H9 (cell line): ENCODE measurements at regions not wholly inside any gene's neighbourhood (a gene's known extent, or its start where the extent isn't known, plus 50 kb on each side); places are given as distances from the start of the nearest gene placed in this dataset.

Experiments used
- DNase-seq: peaks from one replicate; pipeline ENCODE4 v3.0.0-alpha.2; 2017
- H2AFZ ChIP-seq: one replicate; pipeline ENCODE4 v1.6.1; 2013; ENCODE audit warnings: mild to moderate bottlenecking, low read length, control low read depth, moderate library complexity
- H2AK5ac ChIP-seq: 2 replicates; pipeline ENCODE4 v1.6.1; 2013; ENCODE audit warnings: low read length, control low read depth, mixed read lengths; ENCODE audit not compliant: insufficient read length
- H2BK120ac ChIP-seq: one replicate; pipeline ENCODE4 v1.6.1; 2013; ENCODE audit warnings: low read depth, mild to moderate bottlenecking, low read length, control low read depth, inconsistent platforms; ENCODE audit not compliant: poor library complexity, severe bottlenecking
- H2BK12ac ChIP-seq: 2 replicates; pipeline ENCODE4 v1.6.1; 2013; ENCODE audit warnings: low read length, control low read depth, mixed read lengths, low read depth; ENCODE audit not compliant: insufficient read length
- H2BK15ac ChIP-seq: 2 replicates; pipeline ENCODE4 v1.6.1; 2013; ENCODE audit warnings: low read depth, low read length, control low read depth
- H2BK20ac ChIP-seq: one replicate; pipeline ENCODE4 v1.6.1; 2013; ENCODE audit warnings: low read depth, mild to moderate bottlenecking, low read length, control low read depth, inconsistent platforms; ENCODE audit not compliant: poor library complexity, severe bottlenecking
- H2BK5ac ChIP-seq: 2 replicates; pipeline ENCODE4 v1.6.1; 2013; ENCODE audit warnings: low read length, control low read depth, mixed read lengths; ENCODE audit not compliant: insufficient read length
- H3K14ac ChIP-seq: 2 replicates; pipeline ENCODE4 v1.6.1; 2013; ENCODE audit warnings: low read length, control low read depth; ENCODE audit not compliant: insufficient read depth
- H3K18ac ChIP-seq: 2 replicates; pipeline ENCODE4 v1.6.1; 2013; ENCODE audit warnings: low read depth, mild to moderate bottlenecking, mixed read lengths, low read length, control low read depth; ENCODE audit not compliant: insufficient read length
- H3K23ac ChIP-seq: 2 replicates; pipeline ENCODE4 v1.6.1; 2013; ENCODE audit warnings: low read length, control low read depth, mixed read lengths, low read depth; ENCODE audit not compliant: insufficient read length
- H3K23me2 ChIP-seq: 2 replicates; pipeline ENCODE4 v1.6.1; 2013; ENCODE audit warnings: low read depth, mild to moderate bottlenecking, mixed read lengths, low read length, control low read depth; ENCODE audit not compliant: insufficient read length, poor library complexity, severe bottlenecking
- H3K27ac ChIP-seq: 2 replicates; pipeline ENCODE4 v1.5.1; 2013; ENCODE audit warnings: low read length, control low read depth, mixed read lengths, low read depth; ENCODE audit not compliant: insufficient read length
- H3K27me3 ChIP-seq: 2 replicates; pipeline ENCODE4 v1.6.1; 2013; ENCODE audit warnings: low read length, control low read depth, inconsistent platforms; ENCODE audit not compliant: insufficient read depth
- H3K4ac ChIP-seq: 2 replicates; pipeline ENCODE4 v1.6.1; 2013; ENCODE audit warnings: low read depth, mild to moderate bottlenecking, control low read depth, inconsistent platforms, low read length, moderate library complexity
- H3K4me1 ChIP-seq: 2 replicates; pipeline ENCODE4 v1.6.1; 2013; ENCODE audit warnings: low read length, control low read depth, inconsistent platforms; ENCODE audit not compliant: insufficient read depth
- H3K4me2 ChIP-seq: 2 replicates; pipeline ENCODE4 v1.6.1; 2013; ENCODE audit warnings: low read length, control low read depth, mixed read lengths; ENCODE audit not compliant: insufficient read length, insufficient read depth
- H3K56ac ChIP-seq: 2 replicates; pipeline ENCODE4 v1.6.1; 2013; ENCODE audit warnings: low read depth, mild to moderate bottlenecking, mixed read lengths, low read length, control low read depth; ENCODE audit not compliant: insufficient read length
- H3K79me1 ChIP-seq: 2 replicates; pipeline ENCODE4 v1.6.1; 2013; ENCODE audit warnings: low read depth, mild to moderate bottlenecking, moderate library complexity, low read length, control low read depth, inconsistent platforms; ENCODE audit not compliant: insufficient read depth, poor library complexity, severe bottlenecking
- H3K79me2 ChIP-seq: 2 replicates; pipeline ENCODE4 v1.6.1; 2013; ENCODE audit warnings: low read length, control low read depth, inconsistent platforms; ENCODE audit not compliant: insufficient read depth
- H3K9ac ChIP-seq: 2 replicates; pipeline ENCODE4 v1.6.1; 2013; ENCODE audit warnings: low read length, control low read depth, mixed read lengths; ENCODE audit not compliant: insufficient read length; ENCODE audit errors: extremely low read depth
- H3K9me3 ChIP-seq: one replicate; pipeline ENCODE4 v1.6.1; 2013; ENCODE audit warnings: low read depth, low read length, inconsistent platforms; ENCODE audit not compliant: control insufficient read depth
- H3T11ph ChIP-seq: one replicate; pipeline ENCODE4 v1.6.1; 2013; ENCODE audit warnings: mild to moderate bottlenecking, low read length, control low read depth, inconsistent platforms
- H4K20me1 ChIP-seq: one replicate; pipeline ENCODE4 v1.6.1; 2013; ENCODE audit not compliant: control insufficient read depth, insufficient read length, insufficient read depth
- H4K5ac ChIP-seq: 2 replicates; pipeline ENCODE4 v1.6.1; 2013; ENCODE audit warnings: low read depth, mild to moderate bottlenecking, mixed read lengths, low read length, control low read depth; ENCODE audit not compliant: insufficient read length
- H4K8ac ChIP-seq: replicated peaks from 2 replicates; pipeline ENCODE4 v1.6.1; 2013; ENCODE audit warnings: low read length, control low read depth, mixed read lengths, low read depth; ENCODE audit not compliant: insufficient read length
- H4K91ac ChIP-seq: 2 replicates; pipeline ENCODE4 v1.6.1; 2013; ENCODE audit warnings: low read depth, mild to moderate bottlenecking, moderate library complexity, mixed read lengths, low read length, control low read depth; ENCODE audit not compliant: insufficient read length
- H3K27ac Mint-ChIP-seq, 3 experiments: 2 replicates in 2 of 3; 3 replicates in 1 of 3; pipeline ENCODE4 v1.8.0; 2020 to 2021; ENCODE audit warnings: mixed read lengths in 3 of 3, mild to moderate bottlenecking in 1 of 3, moderate library complexity in 1 of 3
- H3K27me3 Mint-ChIP-seq: 2 replicates; pipeline ENCODE4 v1.8.0; 2021; ENCODE audit warnings: low read depth, mild to moderate bottlenecking, moderate library complexity, mixed read lengths
- H3K36me3 Mint-ChIP-seq, 3 experiments: 2 replicates in 2 of 3; 3 replicates in 1 of 3; pipeline ENCODE4 v1.8.0; 2020 to 2021; ENCODE audit warnings: low read depth in 3 of 3, mixed read lengths in 3 of 3; ENCODE audit not compliant: insufficient read depth in 1 of 3
- H3K4me1 Mint-ChIP-seq, 2 experiments: 2 replicates each; pipeline ENCODE4 v1.8.0; 2020; ENCODE audit warnings: mixed read lengths in 2 of 2
- H3K4me3 Mint-ChIP-seq, 2 experiments: 2 replicates in 1 of 2; 3 replicates in 1 of 2; pipeline ENCODE4 v1.8.0; 2020 to 2021; ENCODE audit warnings: mild to moderate bottlenecking in 2 of 2, mixed read lengths in 2 of 2, moderate library complexity in 1 of 2
- H3K9me3 Mint-ChIP-seq, 2 experiments: 2 replicates in 1 of 2; 3 replicates in 1 of 2; pipeline ENCODE4 v1.8.0; 2020; ENCODE audit warnings: mild to moderate bottlenecking in 2 of 2, mixed read lengths in 2 of 2, moderate library complexity in 1 of 2
- CTCF ChIP-seq: fragments of 200-600 bp; sonication (generic); conservative IDR thresholded peaks from 3 replicates; pipeline ENCODE4 v1.8.0; 2021; ENCODE audit warnings: antibody characterized with exemption, mild to moderate bottlenecking
- WGBS: extraction: QIAGEN DNeasy Blood & Tissue Kit; methylation state at CpG from one replicate; pipeline ENCODE4 v1.1.7; 2013; ENCODE audit warnings: missing lambda C conversion rate, low lambda C conversion rate, mixed read lengths; ENCODE audit not compliant: insufficient read length; ENCODE audit errors: extremely low coverage; 5-methylcytosine and 5-hydroxymethylcytosine counted together

GRCh38 chr5:16992444-16992843, 56.4 kb upstream of the MYO10 start:
- Mint-ChIP-seq H3K36me3 (no peaks in the 10 kb centered on the region; a peak in 1 of 7 replicates), H3K9me3 (no peaks in the 10 kb centered on the region), H3K27ac (no peak overlapping the region), H3K4me1 (peaks cover 10 to 12% of the 10 kb centered on the region in 2 experiments), H3K4me3 (no peak overlapping the region), H3K27me3 (no peaks in the 10 kb centered on the region)
- H3K4ac ChIP-seq = no peak overlapping the region
- no peak overlapping the region for H3K56ac ChIP-seq
- no peak overlapping the region for H3K9ac ChIP-seq
- H3K4me2 ChIP-seq = no peak overlapping the region
- H3K4me1 ChIP-seq = no peaks in the 10 kb centered on the region
- DNase-seq = no peak
- no peaks in the 10 kb centered on the region for H3K27me3 ChIP-seq
- no peaks in the 10 kb centered on the region for H3K23me2 ChIP-seq
- H2BK12ac ChIP-seq = no peak overlapping the region
- H4K91ac ChIP-seq = no peak overlapping the region
- H4K5ac ChIP-seq = no peak overlapping the region
- H3K9me3 ChIP-seq = no peaks in the 10 kb centered on the region
- H3K23ac ChIP-seq = no peak overlapping the region
- no peak overlapping the region for H2BK5ac ChIP-seq
- no peak overlapping the region for H2AFZ ChIP-seq
- no peaks in the 10 kb centered on the region for H3K79me2 ChIP-seq
- no CpG with 5 or more reads among the region's 5 CpGs for WGBS
- no peaks in the 10 kb centered on the region for H4K20me1 ChIP-seq
- no peak overlapping the region for H3K14ac ChIP-seq
- no peak overlapping the region for H2BK120ac ChIP-seq
- H4K8ac ChIP-seq = no peak overlapping the region
- no peak overlapping the region for H3K18ac ChIP-seq
- no peak for TF ChIP-seq CTCF
- no peaks in the 10 kb centered on the region for H3K79me1 ChIP-seq
- H3K27ac ChIP-seq = no peak overlapping the region
- H2BK15ac ChIP-seq = no peak overlapping the region
- no peak overlapping the region for H2BK20ac ChIP-seq
- no peak overlapping the region for H2AK5ac ChIP-seq
- H3T11ph ChIP-seq = no peak overlapping the region
